ENCODE measurements at regions not wholly inside any gene's neighbourhood (a gene's known extent, or its start where the extent isn't known, plus 50 kb on each side); places are given as distances from the start of the nearest gene placed in this dataset.
"Not testable (repeated sequence)": the region's sequence is repeated elsewhere in the genome, so short reads cannot be mapped to it uniquely, and the experiment has no call there.

- H3K36me3 Mint-ChIP-seq (ENCODE audit: low read depth): no peaks in the 10 kb centered on the region
- DNase-seq (ENCODE audit: low spot score): no peak
- H3K27me3 Mint-ChIP-seq (ENCODE audit: insufficient read depth): no peaks in the 10 kb centered on the region
- intact Hi-C loops (cut with micrococcal nuclease): no loop called here
- no peak overlapping the region for H3K27ac Mint-ChIP-seq
- no peak overlapping the region for H3K4me3 Mint-ChIP-seq
- no peaks in the 10 kb centered on the region for H3K9me3 Mint-ChIP-seq
- H3K4me1 Mint-ChIP-seq (ENCODE audit: low read depth): no peaks in the 10 kb centered on the region
Measured at GRCh38 chr5:127133071-127133470, 59.8 kb upstream of the C5orf63 start.

- H3K4me1 Mint-ChIP-seq (ENCODE audit: low read depth): no peaks in the 10 kb centered on the region
- DNase-seq (ENCODE audit: low spot score): no peak
- intact Hi-C loops (cut with micrococcal nuclease): no loop called here
Measured at GRCh38 chr5:127136908-127137307, 63.6 kb upstream of the C5orf63 start.

GRCh38 chr5:127143722-127144121, 70.4 kb upstream of the C5orf63 start:
- intact Hi-C loops (cut with micrococcal nuclease): no loop called here
- peaks cover 4% of the 10 kb centered on the region for H3K9me3 Mint-ChIP-seq
- no peaks in the 10 kb centered on the region for H3K36me3 Mint-ChIP-seq (ENCODE audit: low read depth)
- no peak overlapping the region for H3K4me3 Mint-ChIP-seq
- no peak overlapping the region for H3K27ac Mint-ChIP-seq
- no peaks in the 10 kb centered on the region for H3K4me1 Mint-ChIP-seq (ENCODE audit: low read depth)
- peaks cover 4% of the 10 kb centered on the region for H3K27me3 Mint-ChIP-seq (ENCODE audit: insufficient read depth)
- DNase-seq (ENCODE audit: low spot score): no peak

More at GRCh38 chr5:127136908-127137307, 63.6 kb upstream of the C5orf63 start:
- Mint-ChIP-seq H3K27ac (no peak overlapping the region), H3K36me3 (ENCODE audit: low read depth) (no peaks in the 10 kb centered on the region), H3K27me3 (ENCODE audit: insufficient read depth) (peaks cover 8% of the 10 kb centered on the region), H3K9me3 (no peaks in the 10 kb centered on the region), H3K4me3 (no peak overlapping the region)

GRCh38 chr5:127153031-127153430, 79.7 kb upstream of the C5orf63 start:
- Mint-ChIP-seq H3K27ac (no peak overlapping the region), H3K4me1 (ENCODE audit: low read depth) (no peaks in the 10 kb centered on the region), H3K9me3 (peaks cover 21% of the 10 kb centered on the region), H3K27me3 (ENCODE audit: insufficient read depth) (peaks cover 6% of the 10 kb centered on the region), H3K36me3 (ENCODE audit: low read depth) (no peaks in the 10 kb centered on the region), H3K4me3 (no peak overlapping the region)
- DNase-seq (ENCODE audit: low spot score): no peak
- intact Hi-C loops (cut with micrococcal nuclease): no loop called here

DNA sequence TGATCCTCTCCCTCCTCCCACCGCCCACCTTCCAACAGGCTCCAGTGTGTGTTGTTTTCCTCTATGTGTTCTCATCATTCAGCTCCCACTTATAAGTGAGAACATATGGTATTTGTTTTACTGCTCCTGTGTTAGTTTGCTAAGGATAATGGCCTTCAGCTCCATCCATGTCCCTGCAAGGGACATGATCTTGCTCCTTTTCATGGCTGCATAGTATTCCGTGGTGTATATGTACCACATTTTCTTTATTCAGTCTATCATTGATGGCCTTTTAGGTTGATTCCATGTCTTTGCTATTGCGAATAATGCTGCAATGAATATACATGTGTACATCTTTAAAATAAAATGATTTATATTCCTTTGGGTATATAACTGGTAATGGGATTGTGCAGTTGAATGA, 80.2 kb upstream of the C5orf63 start:
- intact Hi-C loops (cut with micrococcal nuclease): no loop called here
- Mint-ChIP-seq H3K36me3 (ENCODE audit: low read depth) (no peaks in the 10 kb centered on the region), H3K4me3 (no peak overlapping the region), H3K9me3 (peaks cover 23% of the 10 kb centered on the region), H3K27ac (no peak overlapping the region), H3K27me3 (ENCODE audit: insufficient read depth) (peaks cover 6% of the 10 kb centered on the region), H3K4me1 (ENCODE audit: low read depth) (no peaks in the 10 kb centered on the region)
- DNase-seq (ENCODE audit: low spot score): no peak

DNA sequence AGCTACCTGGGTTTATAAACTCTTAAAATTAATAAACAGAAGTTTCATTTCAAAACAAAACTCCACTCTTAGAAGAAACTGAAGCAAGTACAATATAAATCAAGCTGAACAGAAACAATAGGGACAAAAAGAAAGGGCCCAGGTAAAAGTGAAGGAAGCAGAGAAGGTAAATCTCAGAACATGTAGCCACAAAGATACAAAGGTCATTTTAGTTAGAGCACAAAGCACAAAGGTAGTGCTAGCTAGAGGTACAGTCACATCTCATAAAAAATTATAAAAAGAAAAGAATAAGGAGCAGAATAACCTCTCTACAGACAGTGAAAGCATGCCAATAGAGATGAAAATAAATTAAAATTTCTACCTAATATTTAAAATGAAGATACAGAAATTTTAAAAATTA, 90.4 kb upstream of the C5orf63 start:
- Mint-ChIP-seq H3K9me3 (no peaks in the 10 kb centered on the region), H3K27ac (no peak overlapping the region), H3K4me3 (no peak overlapping the region), H3K4me1 (ENCODE audit: low read depth) (no peaks in the 10 kb centered on the region), H3K27me3 (ENCODE audit: insufficient read depth) (peaks cover 6% of the 10 kb centered on the region), H3K36me3 (ENCODE audit: low read depth) (no peaks in the 10 kb centered on the region)
- intact Hi-C loops (cut with micrococcal nuclease): no loop called here
- DNase-seq (ENCODE audit: low spot score): no peak

- no peaks in the 10 kb centered on the region for H3K36me3 Mint-ChIP-seq (ENCODE audit: low read depth)
Measured at GRCh38 chr5:127170918-127171600, 97.8 kb upstream of the C5orf63 start.

GRCh38 chr5:127176769-127177168, 103.5 kb upstream of the C5orf63 start:
- Mint-ChIP-seq H3K36me3 (ENCODE audit: low read depth) (no peaks in the 10 kb centered on the region), H3K27me3 (ENCODE audit: insufficient read depth) (peaks cover 6% of the 10 kb centered on the region), H3K27ac (no peak overlapping the region), H3K4me1 (ENCODE audit: low read depth) (no peaks in the 10 kb centered on the region), H3K4me3 (no peak overlapping the region), H3K9me3 (no peaks in the 10 kb centered on the region)
- no peak for DNase-seq (ENCODE audit: low spot score)
- intact Hi-C loops (cut with micrococcal nuclease): no loop called here

More at GRCh38 chr5:127170918-127171600, 97.8 kb upstream of the C5orf63 start:
- Mint-ChIP-seq H3K9me3 (no peaks in the 10 kb centered on the region), H3K27me3 (ENCODE audit: insufficient read depth) (peaks cover 6% of the 10 kb centered on the region), H3K4me1 (ENCODE audit: low read depth) (no peaks in the 10 kb centered on the region), H3K27ac (no peak overlapping the region), H3K4me3 (no peak overlapping the region)
- intact Hi-C loops (cut with micrococcal nuclease): no loop called here
- DNase-seq (ENCODE audit: low spot score): no peak

DNA sequence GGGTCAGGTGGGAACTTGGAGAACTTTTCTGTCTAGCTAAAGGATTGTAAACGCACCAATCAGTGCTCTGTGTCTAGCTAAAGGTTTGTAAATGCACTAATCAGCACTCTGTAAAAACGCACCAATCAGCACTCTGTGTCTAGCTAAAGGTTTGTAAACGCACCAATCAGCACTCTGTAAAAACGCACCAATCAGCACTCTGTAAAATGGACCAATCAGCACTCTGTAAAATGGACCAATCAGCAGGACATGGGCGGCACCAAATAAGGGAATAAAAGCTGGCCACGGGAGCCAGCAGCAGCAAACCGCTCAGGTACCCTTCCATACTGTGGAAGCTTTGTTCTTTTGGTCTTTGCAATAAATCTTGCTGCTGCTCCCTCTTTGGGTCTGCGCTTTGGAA, 108.0 kb upstream of the MEGF10 start:
- H3K4me3 Mint-ChIP-seq; H3K27me3 Mint-ChIP-seq (ENCODE audit: insufficient read depth); H3K36me3 Mint-ChIP-seq (ENCODE audit: low read depth); H3K27ac Mint-ChIP-seq; DNase-seq (ENCODE audit: low spot score); intact Hi-C loops (cut with micrococcal nuclease); H3K9me3 Mint-ChIP-seq; H3K4me1 Mint-ChIP-seq (ENCODE audit: low read depth): not testable (repeated sequence)

DNA sequence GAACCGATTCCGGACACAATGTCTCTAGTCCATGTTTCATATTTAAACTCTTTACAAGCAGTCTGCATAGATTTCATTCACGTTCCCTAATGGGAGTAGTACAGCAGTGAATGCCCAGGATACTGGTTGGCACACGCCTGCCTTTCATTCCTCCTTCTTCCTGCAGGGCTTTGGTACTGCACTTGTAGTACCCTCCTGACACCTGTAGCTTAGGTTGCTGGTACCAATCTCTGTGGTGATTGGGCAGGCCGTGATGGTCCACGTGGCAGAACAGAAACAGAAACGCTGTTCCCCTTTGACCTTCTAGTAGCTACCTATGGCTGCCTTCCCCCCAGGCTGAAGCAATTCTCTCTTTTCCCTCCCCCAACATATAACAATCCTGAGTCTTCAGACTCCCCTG, 107.3 kb upstream of the MEGF10 start:
- Mint-ChIP-seq H3K9me3 (no peaks in the 10 kb centered on the region), H3K4me3 (no peak overlapping the region)
- intact Hi-C loops (cut with micrococcal nuclease): no loop called here

DNA sequence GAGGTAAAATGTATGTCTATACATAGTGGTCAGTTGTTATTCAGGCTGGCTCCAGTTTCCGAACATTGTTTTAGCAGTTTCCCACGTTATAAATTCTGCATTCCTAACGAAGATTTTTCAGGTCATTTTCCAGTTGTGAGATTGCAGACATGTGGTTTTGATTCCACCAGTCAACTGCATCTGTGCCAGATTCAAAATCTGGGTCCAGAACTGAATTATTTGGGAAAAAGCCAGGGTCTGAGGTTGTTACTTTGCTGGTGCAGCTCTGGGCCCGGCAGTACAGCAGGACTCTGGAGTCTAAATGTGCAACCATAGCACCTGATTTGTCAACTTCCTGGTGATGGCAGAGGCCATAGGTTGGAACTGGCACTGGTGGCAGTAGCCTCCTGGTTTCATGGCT, 105.7 kb upstream of the MEGF10 start:
- H3K4me3 Mint-ChIP-seq: no peak overlapping the region
- no peak overlapping the region for H3K27ac Mint-ChIP-seq
- H3K9me3 Mint-ChIP-seq: no peaks in the 10 kb centered on the region
- DNase-seq (ENCODE audit: low spot score): no peak
- no peaks in the 10 kb centered on the region for H3K36me3 Mint-ChIP-seq (ENCODE audit: low read depth)
- intact Hi-C loops (cut with micrococcal nuclease): no loop called here
- H3K4me1 Mint-ChIP-seq (ENCODE audit: low read depth): no peaks in the 10 kb centered on the region
- peaks cover 6% of the 10 kb centered on the region for H3K27me3 Mint-ChIP-seq (ENCODE audit: insufficient read depth)

More for the DNA sequence above, 107.3 kb upstream of the MEGF10 start:
- Mint-ChIP-seq H3K27ac (no peak overlapping the region), H3K27me3 (ENCODE audit: insufficient read depth) (peaks cover 3% of the 10 kb centered on the region), H3K4me1 (ENCODE audit: low read depth) (no peaks in the 10 kb centered on the region), H3K36me3 (ENCODE audit: low read depth) (no peaks in the 10 kb centered on the region)
- no peak for DNase-seq (ENCODE audit: low spot score)

GRCh38 chr5:127186657-127187056, 103.9 kb upstream of the MEGF10 start:
- Mint-ChIP-seq H3K9me3 (no peaks in the 10 kb centered on the region), H3K36me3 (ENCODE audit: low read depth) (no peaks in the 10 kb centered on the region), H3K4me3 (no peak overlapping the region), H3K27ac (no peak overlapping the region), H3K27me3 (ENCODE audit: insufficient read depth) (peaks cover 6% of the 10 kb centered on the region), H3K4me1 (ENCODE audit: low read depth) (no peaks in the 10 kb centered on the region)
- intact Hi-C loops (cut with micrococcal nuclease): no loop called here
- DNase-seq (ENCODE audit: low spot score): no peak

DNA sequence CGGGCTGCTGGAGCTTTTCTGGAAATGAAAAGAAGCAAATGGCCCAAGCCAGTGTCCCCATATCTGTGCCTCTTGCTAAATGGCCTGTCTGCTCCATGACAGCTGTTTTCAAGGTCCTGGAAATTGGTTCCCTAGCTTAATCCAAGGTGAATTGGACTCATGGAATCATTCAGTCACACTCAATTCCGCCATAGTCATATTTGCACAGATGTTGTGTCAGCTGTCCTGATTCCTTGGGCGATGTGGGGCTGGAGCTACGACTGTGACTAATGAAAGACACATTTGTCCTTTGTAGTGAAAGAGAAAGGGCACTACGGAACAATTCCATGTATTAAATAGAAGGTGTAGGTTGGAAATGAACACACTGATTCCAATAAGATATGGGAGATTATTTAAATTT, 102.9 kb upstream of the MEGF10 start:
- H3K4me1 Mint-ChIP-seq (ENCODE audit: low read depth): no peaks in the 10 kb centered on the region
- DNase-seq (ENCODE audit: low spot score): no peak
- no peak overlapping the region for H3K27ac Mint-ChIP-seq
- no peaks in the 10 kb centered on the region for H3K9me3 Mint-ChIP-seq
- H3K4me3 Mint-ChIP-seq: no peak overlapping the region
- H3K27me3 Mint-ChIP-seq (ENCODE audit: insufficient read depth): peaks cover 6% of the 10 kb centered on the region
- intact Hi-C loops (cut with micrococcal nuclease): no loop called here
- no peaks in the 10 kb centered on the region for H3K36me3 Mint-ChIP-seq (ENCODE audit: low read depth)

DNA sequence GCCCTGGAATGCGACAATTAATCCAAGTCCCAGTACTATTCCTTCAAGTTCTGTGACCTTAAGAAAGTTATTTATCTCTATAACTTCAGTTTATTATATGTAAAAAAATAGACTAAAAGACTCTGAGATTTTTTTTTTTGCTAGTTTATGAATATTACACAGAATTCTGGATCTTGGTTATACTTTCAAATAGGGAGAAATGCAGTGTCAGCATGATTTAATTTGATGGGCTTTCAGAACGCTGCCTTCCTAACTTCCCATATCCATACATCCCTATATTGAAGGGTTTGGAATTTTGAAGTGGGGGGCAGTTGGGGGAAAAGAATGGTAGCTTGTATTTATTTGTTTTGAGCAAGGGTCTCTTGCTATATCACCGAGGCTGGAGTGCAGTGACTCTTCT, 98.4 kb upstream of the MEGF10 start:
- Mint-ChIP-seq H3K9me3 (no peaks in the 10 kb centered on the region), H3K27me3 (ENCODE audit: insufficient read depth) (peaks cover 6% of the 10 kb centered on the region), H3K36me3 (ENCODE audit: low read depth) (no peaks in the 10 kb centered on the region), H3K4me3 (no peak overlapping the region), H3K27ac (no peak overlapping the region), H3K4me1 (ENCODE audit: low read depth) (no peaks in the 10 kb centered on the region)
- DNase-seq (ENCODE audit: low spot score): no peak
- intact Hi-C loops (cut with micrococcal nuclease): no loop called here
